Skin of body (tissue), 1 donor: ENCODE measurements at regions not wholly inside any gene's neighbourhood (a gene's known extent, or its start where the extent isn't known, plus 50 kb on each side); places are given as distances from the start of the nearest gene placed in this dataset.
A peak's percentile ranks its signal among the peaks of the same experiment; 100 is the strongest.

ENCODE experiments used
- DNase-seq: peaks from one replicate; lab custom pipeline; 2025; lab: John Stamatoyannopoulos, UW

DNA sequence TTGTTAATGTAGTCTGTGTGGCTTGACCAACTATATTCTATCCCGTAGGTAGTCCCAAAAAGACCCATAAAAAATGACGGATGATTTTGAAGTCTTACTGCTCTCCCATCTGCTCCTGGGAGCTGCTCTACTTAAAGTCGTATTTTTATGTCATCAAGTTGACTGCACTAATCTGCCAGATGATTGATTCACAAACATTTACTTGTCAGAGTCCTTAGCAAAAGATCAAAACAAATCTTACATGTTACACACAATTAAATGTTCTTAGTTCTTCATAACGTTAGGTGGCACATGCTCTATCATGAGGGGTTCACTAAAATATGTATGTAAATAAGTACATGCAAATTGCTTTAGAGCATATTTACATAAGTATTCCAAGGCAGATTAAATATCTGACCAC, 498.3 kb upstream of the LRRTM4 start:
- no peak for DNase-seq

DNA sequence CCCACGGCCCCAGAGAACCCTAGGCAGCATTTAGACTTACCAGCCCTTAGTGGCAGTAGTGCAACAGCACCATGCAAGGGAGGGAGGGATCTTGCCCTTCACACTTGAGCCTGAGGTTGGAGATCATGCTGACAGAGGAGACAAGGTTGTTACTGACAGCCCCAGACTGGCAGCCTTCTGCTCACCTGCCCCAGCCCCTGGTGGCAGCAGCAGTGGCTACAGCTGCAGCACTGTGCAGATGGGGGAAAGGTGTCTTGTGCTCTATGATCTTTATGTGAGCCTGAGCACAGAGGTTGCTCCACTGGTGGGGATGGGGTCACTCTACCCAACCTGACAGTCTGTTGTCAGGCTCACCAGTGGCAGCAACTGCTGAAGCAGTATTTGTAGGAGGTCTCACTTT, 501.2 kb upstream of the LRRTM4 start:
- no peak for DNase-seq

- DNase-seq, result no peak
Measured at GRCh38 chr2:78024996-78025395, 502.8 kb upstream of the LRRTM4 start.

GRCh38 chr2:78029392-78029995, 507.3 kb upstream of the LRRTM4 start:
- DNase-seq, result no peak

DNA sequence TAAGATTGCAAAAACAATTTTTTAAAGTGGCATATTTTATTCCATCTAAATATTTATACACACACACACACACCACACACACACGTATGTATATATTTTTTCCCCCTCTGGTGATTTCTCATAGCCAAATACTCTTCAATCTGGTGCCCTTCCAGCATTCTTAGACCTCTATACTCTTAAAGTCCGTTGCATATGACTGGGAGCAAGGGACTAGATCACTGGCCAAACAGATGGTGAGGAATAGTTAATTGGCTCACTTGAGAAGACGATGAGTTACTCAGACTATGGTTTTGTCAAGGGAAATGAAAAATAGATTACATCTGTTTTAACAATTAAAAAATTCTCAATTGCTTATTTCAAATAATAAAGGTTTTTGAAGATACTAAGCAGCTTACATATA, 512.5 kb upstream of the LRRTM4 start:
- peak; percentile 27 for DNase-seq

DNA sequence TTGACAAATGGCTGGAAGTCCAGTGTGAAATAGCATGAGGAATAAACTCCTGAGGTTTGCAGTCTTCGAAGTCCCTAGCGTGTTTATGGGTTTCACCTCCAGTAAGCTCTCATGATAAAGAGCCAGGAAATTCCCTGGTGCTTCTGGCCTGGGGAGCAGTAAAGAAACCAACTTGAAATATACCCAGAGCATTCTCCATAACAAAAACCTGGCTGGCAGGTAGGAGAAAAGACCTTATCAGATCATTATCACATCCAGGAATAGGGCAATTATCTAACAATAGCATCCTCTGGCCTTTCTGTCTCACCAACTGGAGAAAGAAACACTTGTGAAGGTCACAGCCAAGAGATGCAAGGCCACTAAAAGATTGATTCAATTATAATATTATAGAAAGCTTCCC, 513.6 kb upstream of the LRRTM4 start:
- DNase-seq, result no peak

- no peak for DNase-seq
Measured at GRCh38 chr2:78051480-78051879, 529.3 kb upstream of the LRRTM4 start.

- no peak for DNase-seq
Measured at GRCh38 chr2:78056976-78057375, 534.8 kb upstream of the LRRTM4 start.

DNA sequence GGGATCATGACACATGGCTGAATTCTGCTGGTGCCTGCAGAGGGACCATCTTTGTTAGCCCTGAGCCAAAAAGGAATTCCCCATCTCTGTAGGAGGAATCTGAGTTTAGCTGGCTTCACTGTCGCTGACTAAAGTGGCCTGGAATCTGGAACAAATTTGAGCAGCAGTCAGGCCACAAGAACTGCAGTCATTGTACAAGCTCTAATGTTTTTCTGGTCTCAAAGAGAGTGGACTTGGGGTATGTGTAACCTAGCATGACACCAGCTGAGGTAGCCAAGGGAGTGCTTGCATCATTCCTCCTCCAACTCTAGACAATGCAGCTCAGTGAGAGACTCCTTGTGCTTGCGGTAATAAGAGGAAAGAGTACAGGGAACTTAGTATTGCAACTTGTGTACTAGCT, 539.1 kb upstream of the LRRTM4 start:
- no peak for DNase-seq

DNA sequence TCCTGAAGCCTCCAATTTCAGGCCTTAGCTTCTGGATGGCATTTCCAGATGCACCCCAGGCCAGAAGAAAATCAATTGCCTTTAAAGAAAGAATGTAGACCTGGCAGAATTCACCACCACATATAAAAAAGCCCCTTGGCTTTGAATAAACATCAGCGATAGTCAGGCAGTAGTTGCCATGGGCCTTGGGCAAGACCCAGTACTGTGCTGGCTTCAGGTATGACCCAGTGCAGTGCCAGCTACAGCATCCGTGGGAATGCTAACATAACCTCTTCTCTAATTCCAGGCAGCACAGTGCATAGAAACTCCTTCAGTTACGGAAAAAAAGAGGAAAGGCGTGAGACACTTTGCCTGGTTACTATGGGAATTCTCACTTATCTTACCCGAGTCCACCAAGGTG, 539.6 kb upstream of the LRRTM4 start:
- no peak for DNase-seq

DNA sequence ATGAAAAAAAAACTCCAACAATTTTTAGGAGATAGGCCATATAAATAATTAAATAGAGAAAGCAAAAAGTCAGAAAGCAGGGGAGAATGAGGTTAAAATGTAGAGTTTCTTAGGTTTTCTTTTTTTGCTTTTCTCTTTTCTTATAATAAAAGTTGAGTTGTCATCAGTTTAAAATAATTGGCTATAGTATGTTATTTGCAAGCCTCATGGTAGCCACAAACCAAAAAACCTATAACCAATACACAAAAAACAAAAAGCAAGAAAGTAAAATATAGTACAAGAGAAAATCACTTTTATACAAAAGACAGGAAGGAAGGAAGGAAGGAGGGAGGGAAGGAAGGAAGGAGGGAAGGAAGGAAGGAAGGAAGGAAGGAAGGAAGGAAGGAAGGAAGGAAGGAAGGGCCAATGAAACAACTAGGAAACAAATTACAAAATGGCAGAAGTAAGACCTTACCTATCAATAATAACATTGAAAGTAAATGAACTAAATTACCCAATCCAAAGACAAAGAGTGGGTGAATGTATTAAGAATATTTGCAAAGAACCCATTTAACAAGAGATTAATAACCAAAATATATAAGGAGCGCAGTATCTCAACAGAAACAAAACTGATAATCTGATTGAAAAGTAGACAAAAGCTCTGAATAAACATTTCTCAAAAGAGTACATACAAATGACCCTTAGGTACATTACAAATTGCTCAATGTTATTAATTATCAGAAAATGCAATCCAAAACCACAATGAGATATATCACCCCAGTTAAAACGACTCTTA, 541.3 kb upstream of the LRRTM4 start:
- DNase-seq, result no peak

- no peak for DNase-seq
Measured at GRCh38 chr2:78065366-78065765, 543.2 kb upstream of the LRRTM4 start.

GRCh38 chr2:78068808-78069207, 546.6 kb upstream of the LRRTM4 start:
- no peak for DNase-seq

DNA sequence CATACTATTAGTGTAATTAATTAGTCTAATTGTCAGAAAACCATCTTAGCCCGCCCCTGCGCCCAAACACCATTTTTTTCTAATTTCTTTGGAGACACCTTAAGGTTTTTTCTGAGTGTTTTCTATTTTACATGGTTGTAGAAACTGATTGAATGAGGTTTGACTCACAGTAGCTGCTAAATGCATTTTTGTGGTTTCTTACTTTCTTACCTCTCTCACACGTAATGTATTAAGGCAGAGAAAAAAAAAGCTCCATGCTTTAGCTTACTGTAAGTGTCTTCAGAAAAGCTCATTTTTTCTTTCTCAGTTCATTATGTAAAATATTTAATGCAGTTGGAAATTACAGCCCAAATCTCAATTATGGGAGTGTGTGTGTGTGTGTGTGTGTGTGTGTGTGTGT, 548.5 kb upstream of the LRRTM4 start:
- no peak for DNase-seq

DNA sequence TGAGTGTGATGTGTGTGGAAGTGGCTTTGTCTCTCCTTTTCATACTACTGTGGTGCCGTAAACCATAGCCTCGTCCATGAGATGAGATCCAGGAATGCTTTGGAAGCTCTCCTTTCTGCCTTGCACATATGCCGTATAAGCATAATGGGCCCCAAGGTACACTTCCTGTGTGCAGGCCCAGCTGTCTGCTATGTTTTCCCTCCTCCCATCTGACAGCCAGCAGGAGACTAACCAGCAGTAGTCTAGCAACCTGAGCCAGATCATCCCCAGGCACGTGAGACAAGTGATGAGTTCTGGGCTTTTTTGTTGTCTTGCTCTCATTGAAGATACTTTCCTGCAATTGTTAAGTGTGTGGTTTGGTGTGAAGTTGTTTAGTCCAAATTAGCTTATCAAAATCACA, 555.5 kb upstream of the LRRTM4 start:
- DNase-seq, result no peak

- DNase-seq, result no peak
Measured at GRCh38 chr2:78082555-78082954, 560.4 kb upstream of the LRRTM4 start.

GRCh38 chr2:78093436-78093835, 571.3 kb upstream of the LRRTM4 start:
- no peak for DNase-seq

GRCh38 chr2:78109272-78109671, 587.1 kb upstream of the LRRTM4 start:
- DNase-seq, result no peak

DNA sequence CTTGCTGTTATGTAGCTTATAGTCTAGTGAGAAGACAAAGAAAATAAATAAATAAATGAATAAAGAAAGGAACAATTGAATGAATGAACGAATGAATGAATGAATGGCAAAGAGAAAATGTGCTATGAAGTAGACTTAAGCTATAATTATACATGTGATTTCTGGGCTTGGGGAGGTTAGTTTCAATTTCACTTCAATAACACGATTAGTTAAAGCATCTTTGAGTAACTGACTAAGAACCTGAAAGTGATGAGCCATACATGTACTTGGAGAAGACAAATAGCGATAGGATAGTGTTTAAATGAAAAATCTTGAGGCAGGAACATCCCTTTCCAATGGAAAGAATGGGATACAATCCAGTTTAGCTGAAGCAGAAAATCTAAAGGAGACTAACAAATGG, 593.1 kb upstream of the LRRTM4 start:
- DNase-seq, result no peak

DNA sequence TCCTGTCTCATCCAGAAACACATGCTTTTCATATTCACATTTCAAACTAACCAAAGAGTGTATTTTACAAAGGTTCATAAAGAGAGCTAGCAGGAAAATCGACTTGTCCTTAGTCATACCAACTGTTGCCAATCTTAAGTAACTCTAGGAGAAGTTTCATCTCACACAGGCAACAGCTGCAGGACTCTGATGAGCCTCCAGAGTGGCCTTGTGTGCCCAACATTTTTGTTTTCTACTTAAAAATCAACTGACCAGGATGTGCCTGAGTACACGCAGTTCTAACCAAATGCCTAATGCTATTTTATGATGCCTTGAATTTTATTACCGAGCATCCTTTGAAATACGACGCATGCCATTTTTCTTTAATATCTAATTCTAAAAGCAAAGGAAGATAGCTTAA, 595.9 kb upstream of the LRRTM4 start:
- no peak for DNase-seq

DNA sequence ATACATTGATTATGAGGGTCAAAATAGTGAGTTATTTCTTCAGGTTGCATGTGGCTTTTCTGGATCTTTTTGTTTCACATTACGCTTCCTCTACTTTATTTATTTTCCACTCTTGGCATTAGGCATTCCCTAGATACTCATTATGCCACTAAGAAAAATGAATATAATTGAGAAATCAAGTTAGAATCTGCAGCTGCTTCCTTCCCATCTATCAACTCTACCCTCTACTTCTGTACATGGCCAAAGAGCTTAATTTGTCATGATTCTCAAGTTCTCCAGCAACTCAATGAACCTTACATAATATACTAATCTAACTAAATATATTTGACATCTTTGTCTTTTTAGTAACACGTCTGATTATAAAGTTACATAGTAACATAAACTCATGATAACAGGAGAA, 598.1 kb upstream of the LRRTM4 start:
- no peak for DNase-seq

DNA sequence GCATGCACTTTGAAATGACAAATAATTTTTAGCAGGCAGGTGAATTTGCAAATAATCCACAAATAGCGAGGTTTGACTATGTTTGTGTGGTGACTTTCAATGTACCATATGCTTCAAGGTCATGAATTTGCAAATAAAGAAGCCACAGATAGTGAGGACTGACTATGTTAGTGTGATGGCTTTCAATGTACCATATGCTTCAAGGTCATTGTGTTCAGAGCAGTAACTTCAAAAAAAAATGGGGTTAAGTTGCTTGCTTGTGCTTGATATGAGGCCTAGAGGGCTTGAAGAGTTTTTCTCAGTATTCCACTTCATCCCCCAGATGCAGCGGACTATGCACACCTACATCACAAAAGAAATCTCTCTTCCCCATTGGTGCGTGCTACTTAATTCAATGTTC, 602.9 kb upstream of the LRRTM4 start:
- DNase-seq, result no peak

GRCh38 chr2:78127424-78127823, 605.2 kb upstream of the LRRTM4 start:
- no peak for DNase-seq
